GM18507 (cell line): ENCODE measurements at regions not wholly inside any gene's neighbourhood (a gene's known extent, or its start where the extent isn't known, plus 50 kb on each side); places are given as distances from the start of the nearest gene placed in this dataset.

ENCODE experiments used
- DNase-seq: peaks from one replicate; pipeline ENCODE4 v3.0.0; 2011; ENCODE audit warnings: low read depth; ENCODE audit not compliant: insufficient read length; ENCODE audit errors: extremely low spot score
- FAIRE-seq: peaks from 2 replicates; lab custom pipeline; 2011; peaks lifted over from hg19 to GRCh38; lab: Jason Lieb, UNC

DNA sequence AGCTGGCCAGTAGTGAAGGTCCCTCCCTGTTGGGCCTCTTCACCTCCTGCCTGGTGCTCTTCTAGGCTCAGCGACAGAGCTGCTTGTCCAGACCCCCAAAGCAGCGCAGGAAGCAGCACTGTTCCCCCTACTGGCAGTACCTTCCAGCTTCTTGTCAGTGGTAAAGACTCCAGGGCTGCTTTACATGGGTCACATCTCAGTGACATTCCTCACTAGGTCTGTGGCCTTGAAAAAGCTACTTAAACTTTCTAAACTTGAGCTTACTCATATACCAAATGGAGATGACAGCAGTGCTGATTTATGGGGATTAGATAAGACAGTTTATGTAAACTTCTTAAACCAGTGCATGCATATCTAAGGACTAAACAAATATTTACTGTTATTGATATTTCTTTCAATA lies 117.3 kb downstream of the FAT4 start:
- DNase-seq (no peak), FAIRE-seq (no peak)

DNA sequence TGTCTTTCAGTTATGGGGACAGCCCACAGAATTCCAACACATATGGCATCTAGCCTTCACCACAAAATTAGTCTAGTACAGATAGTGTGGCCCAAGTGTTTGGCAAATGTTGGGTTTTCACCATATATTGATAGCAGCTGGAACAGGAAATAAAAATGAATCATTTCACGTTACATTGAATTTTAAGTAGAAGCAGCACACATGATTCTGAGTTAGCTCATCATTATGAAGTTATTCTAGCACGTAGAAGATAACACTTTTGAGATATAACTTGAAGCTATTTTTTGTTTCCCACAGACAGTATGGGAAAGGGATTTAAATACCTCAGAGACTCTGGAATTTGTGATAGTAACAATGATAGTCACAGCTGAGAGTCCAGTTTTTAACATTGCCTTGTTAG lies 118.7 kb downstream of the FAT4 start:
- FAIRE-seq (no peak), DNase-seq (no peak)

DNA sequence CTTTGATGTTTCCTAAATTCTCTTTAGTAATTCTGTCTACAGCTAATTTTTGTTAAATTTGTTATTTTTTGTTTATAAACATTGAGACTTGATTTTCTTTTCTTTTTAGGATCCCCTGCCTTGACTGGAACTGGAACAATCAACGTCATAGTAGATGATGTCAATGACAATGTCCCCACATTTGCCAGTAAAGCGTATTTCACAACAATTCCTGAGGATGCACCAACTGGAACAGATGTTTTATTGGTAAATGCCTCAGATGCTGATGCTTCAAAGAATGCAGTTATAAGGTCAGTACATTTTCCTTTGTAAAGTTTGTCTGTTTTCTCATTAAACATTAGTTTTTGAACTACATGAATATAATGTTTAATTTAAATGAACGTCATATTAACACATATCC lies 119.4 kb downstream of the FAT4 start:
- FAIRE-seq (no peak), DNase-seq (no peak)

DNA sequence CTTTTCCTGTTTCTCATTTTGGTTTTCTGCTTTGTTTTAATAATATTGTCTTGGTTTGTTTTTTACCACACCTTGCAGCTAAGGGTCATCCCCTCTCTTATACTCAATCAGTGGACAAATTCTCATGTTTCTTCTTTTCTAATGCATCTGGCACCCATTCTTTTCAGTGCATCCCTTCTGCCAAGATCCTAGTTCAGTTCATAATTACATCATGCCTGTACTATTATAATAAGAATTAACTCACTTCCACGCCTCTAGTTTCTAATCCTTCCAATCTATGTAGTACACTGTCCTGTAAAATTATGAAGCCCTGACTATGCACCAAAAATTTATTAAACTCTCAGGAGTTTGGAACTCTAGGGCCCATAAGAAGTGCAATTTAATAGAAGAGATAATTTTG lies 126.1 kb downstream of the FAT4 start:
- DNase-seq (no peak), FAIRE-seq (no peak)

DNA sequence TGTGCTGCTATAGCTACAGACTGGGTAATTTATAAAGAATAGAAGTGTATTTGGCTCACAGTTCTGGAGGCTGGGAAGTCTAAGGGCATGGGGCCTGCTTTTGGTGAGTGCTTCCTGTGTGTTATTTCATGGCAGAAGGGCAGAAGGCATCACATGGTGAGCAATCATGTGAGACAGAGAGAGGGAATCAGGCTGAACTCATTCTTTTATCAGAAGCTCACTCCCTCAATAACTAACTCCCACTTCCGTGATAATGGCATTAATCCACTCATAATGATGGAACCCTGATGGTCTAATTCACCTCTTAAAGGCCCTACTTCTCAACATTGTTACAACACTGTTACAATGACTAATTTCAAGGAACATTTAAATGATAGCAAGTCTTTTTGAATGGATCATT lies 129.4 kb downstream of the FAT4 start:
- FAIRE-seq (no peak), DNase-seq (no peak)

DNA sequence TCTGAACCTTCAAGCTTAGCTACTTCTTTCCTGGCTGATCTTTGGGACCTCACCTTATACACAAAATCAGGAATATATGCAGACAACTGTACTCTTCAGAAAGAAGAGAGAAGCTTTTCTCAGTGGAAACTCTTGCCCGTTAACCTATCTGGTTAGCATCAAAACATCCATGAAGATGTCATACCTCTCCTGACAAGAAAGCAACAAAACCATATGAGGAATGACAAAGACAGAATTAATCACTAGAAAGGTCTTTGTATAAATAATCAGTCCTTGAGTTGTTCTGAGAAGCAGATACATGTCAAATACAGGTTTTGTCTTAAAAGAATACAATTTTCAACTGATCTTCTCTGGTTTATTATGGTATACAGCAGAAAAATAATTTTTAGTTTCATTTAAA lies 130.8 kb downstream of the FAT4 start:
- FAIRE-seq, result no peak
- DNase-seq, result no peak

DNA sequence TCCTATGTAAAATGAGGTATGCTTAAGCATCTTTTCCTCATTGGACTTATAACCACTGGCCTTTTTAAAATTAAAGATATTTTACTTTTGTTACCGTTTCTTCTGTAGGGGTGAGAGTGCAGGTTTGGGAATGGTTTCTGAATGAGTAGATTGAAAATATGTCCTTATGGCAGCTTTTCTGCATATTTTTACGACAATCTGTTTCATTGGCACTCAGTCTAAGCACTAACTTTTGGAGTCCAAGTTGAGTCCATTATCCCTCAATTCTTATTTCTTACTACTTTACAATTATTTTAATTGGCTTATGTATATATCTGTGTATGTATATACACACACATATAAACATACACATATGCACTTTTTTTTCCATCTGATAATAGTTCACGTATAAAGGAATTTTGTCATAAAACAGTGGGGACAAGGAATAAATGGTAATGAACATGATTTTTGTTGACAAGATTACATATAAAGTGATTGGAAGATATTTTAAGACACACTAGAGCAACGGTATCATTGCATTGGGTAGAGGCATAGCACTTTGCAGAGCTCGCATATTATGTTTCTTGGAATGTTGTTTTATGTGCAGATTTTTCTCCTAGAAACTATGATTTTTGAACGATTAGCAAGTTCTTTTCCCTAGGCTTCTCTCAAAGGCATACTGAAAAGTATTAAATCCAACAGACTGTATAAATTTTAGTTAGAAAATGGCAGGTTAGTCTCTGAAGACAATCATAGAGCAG lies 133.0 kb downstream of the FAT4 start:
- FAIRE-seq, result no peak
- DNase-seq, result no peak

DNA sequence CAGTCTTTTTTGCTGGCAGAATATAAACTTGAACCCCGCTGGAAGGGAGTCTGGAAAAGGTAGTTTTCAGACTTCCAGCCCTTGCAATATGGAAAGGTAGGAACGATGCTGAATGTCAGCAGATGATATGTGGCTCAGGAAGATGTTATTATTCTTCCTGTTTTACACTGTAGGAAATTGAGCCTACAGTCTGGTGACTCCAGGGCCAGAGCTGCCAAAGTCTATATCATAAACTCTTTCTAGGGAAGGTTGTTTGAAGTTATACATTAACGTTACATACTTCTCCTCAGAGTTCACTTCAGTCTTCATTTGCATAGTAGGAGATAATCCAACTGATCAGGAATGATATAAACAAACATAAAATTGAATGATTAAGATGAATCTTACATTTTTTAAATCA lies 141.3 kb downstream of the FAT4 start:
- no peak for DNase-seq
- no peak for FAIRE-seq

DNA sequence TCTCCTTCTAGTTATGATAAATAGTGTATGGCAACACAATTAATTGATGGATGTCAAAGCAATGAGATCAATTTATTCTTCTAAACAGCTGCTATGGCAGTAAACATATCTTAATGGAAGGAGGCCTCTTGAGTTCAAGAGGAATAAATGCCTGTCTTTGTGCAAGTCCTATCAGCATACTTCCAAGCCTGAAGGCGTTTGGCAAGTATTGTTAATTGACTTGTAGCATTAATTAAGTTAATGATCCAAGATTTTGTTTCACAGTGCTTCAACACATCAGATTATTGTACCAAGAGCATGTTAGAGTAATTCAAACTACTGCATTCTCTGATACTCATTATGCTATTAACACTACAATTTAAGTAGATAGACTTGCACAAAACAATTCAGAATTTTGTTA lies 144.8 kb downstream of the FAT4 start:
- FAIRE-seq, result no peak
- DNase-seq, result no peak

DNA sequence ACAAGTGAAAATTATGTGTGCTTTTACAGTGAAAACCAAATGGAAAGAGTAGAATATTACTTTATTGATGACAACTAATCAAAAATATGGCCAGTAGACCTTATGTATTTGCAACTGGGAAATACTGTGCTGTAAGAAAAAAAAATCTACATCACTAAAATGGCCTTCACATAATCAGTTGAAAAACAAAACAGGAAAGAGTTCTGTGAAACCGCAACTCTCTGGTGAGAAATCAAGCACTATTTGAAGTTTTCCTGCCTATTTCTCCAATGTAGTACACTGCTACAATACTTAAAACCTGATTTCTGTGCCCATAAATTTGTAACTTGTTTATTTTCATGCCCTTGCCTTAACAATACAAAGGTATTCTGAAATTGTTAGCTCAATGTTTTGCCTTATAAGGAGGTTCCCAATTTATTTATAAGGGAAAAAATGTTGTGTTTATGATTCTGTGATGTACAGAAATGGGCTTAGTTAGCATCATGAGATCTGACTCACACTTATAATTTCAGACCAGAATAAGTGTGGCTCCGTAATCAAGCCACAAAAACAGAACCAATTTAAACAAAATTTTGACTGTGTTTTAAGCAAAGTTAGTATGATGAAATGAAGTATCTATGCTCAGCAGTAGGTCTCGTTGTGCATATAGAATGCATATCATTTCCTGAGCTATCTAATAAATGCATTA lies 147.1 kb downstream of the FAT4 start:
- FAIRE-seq (no peak), DNase-seq (no peak)

DNA sequence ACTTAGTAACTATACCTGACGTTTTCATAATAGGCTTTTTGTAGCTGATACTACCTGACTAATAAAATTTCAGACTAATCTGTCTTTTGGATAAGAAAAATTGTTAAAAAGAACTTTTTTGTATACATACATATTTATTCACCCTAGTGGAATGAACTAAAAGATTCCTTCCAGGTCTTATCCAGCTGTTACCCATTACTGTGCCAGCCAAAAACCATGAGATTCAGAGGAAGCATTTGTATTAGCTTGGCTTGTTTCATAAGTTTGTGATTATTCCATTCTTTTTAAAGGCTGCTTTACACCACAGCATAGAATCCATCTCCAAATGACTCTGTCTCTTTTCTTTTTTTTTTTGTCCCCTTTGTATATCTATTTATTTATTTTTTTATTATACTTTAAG lies 149.4 kb downstream of the FAT4 start:
- FAIRE-seq (no peak), DNase-seq (no peak)

DNA sequence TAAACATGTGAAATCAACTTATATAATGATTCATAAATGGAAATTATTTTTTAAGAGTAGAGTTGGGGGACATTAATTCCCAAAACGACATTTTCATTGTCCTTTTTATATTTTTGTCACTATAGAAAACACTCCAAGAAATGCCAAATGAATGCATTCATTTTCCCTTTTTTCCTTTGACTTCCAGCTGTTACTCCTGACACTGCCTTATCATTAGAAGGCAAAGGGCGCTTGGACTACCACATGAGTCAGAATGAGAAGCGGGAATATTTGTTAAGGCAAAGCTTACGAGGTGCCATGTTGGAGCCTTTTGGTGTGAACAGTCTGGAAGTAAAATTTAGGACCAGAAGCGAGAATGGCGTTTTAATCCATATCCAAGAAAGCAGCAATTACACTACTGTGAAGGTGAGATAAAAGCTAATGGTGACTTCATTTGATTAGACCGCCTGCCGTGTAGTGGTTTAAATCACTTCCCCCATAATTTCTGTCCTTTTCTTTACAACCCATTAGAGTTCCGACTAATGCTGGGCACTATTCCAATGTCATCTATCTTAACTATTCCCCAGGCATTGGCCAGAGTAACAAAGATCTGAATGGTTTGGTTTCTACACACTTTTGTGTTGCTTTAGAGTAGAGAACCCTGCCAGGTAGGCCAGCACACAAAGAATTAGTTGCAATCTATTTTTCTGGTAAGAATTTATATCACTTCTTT lies 166.7 kb downstream of the FAT4 start:
- DNase-seq (no peak), FAIRE-seq (no peak)

DNA sequence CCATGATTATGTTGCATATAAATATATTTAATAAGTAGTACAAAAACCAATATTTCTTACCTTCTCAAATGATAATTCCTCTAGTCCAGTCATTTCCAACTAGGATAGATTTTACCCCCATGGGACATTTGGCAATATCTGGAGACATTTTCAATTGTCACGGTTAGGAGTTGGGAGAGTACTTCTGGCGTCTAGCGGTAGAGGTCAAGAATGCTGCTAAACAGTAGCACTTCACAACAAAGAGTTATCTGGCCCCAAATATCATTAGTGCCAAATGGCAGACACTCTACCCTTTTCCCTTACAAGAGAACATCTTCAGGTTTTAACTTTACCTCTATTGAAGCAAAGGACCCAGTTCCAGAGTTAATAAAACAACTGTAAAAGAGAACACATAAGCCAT lies 168.1 kb downstream of the FAT4 start:
- FAIRE-seq (no peak), DNase-seq (no peak)

DNA sequence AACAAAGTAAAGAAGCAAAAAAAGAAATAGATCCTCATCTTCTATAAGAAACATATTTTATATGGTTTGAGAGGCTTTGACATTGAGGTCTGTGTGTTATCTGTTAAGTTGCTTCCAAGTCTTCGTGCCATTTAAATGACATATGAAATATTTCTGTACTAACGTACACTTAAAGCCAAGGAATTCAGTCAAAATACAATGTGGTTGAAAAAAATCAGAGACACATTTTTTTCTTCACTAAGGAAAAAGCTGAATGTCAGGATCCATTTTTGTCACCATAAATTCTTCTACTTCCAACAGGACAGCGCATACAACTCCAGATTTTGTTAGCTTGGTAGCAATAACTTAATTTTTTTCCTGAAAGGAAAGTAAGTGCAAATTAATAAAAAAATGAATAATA lies 168.5 kb downstream of the FAT4 start:
- FAIRE-seq (no peak), DNase-seq (no peak)

DNA sequence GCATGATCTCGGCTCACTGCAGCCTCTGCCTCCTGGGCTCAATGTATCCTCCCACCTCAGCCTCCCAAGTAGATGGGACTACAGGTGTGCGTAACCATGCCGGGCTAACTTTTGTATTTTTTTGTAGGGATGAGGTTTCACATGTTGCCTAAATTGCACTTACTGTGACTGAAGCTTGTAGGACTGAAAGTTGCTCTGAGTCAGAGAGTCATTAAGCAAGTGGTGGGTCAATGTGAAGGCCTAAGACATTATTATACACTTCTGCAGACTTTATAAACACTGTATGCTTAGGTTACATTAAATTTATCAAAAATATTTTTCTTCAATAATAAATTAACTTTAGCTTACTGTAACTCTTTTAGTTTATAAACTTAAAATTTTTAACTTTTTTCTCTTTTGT lies 170.2 kb downstream of the FAT4 start:
- DNase-seq (no peak), FAIRE-seq (no peak)

DNA sequence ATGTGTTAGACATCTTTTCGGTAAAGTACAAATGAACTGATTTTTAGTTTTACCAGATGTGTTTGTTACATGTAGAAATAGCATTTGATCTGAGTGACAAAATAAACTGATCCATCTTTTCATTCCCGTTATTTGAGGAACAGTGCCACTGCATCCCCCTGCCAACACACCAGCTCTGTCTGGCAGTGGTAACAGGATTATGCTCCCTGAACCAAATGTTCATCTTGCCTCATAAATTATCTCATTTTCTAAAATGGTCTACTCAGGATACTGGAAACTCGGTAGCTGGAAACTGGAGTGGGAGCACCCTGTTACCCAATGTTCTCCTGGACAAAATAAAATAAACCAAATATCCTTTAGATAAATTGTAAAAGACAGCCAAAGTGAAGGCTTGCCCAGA lies 171.6 kb downstream of the FAT4 start:
- FAIRE-seq (no peak), DNase-seq (no peak)

DNA sequence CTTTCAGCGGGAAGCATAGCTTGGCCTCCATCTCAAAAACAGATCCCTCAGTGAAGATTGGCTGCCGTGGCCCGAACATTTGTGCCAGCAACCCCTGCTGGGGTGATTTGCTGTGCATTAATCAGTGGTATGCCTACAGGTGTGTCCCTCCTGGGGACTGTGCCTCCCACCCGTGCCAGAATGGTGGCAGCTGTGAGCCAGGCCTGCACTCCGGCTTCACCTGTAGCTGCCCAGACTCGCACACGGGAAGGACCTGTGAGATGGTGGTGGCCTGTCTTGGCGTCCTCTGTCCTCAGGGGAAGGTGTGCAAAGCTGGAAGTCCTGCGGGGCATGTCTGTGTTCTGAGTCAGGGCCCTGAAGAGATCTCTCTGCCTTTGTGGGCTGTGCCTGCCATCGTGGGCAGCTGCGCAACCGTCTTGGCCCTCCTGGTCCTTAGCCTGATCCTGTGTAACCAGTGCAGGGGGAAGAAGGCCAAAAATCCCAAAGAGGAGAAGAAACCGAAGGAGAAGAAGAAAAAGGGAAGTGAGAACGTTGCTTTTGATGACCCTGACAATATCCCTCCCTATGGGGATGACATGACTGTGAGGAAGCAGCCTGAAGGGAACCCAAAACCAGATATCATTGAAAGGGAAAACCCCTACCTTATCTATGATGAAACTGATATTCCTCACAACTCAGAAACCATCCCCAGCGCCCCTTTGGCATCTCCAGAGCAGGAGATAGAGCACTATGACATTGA lies 175.4 kb downstream of the FAT4 start:
- no peak for DNase-seq
- no peak for FAIRE-seq

DNA sequence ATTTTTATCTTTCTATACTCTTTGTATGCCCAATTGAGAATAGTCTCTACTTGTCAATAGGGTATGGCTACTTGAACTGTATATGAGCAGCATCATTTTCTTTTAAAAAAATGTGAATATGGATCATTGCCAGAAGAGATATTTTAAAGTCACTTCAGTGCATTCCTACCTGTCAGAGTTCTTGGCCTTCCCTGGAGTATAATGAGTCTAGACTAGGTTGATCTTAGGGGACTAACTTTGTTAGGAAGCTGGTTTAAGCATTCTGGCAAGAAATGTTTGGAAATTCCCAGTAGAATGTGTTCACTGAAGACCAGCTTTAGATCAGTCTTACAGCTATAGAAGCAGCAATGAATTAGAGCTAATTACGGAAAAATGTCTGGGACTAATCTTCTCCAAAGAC lies 178.2 kb downstream of the FAT4 start:
- DNase-seq, result no peak
- no peak for FAIRE-seq

DNA sequence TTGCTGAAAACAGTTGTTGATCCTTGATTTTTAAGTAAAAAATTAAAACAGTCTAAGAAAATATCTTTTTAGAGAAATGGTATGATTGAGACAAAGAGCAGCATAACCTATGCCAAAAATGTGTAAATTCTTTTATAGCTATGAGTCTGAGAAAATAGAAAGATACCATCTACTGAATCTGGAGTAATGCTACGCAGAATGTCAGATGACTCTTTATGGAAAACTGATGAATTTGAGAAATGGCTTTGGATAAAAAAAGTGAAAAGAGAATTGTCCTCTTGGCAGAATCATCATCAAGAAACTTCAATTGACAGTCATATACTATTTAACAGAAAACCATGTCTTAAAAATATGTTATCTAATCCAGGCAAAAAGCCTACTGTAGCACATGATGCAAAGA lies 183.1 kb downstream of the FAT4 start:
- FAIRE-seq, result no peak

DNA sequence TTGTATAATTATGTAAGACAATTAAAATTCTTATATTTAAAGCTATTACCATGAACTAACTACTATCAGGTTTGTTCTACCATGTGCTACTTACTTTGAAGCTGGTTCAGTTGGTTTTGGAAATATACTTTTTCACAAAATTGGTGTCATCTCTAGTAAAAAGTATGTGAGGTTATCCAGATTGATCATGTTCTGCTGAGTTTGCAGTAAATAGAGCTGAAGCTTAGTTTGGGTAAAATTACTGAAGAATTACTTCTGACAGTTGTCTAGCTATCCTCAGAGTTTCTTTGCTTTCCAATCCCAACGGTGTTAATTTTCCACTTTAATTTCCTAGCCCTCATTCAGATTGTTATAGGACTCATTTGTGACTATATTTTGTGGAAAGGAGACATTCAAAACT lies 184.2 kb downstream of the FAT4 start:
- no peak for DNase-seq
- no peak for FAIRE-seq

More for the DNA sequence above, 183.1 kb downstream of the FAT4 start:
- no peak for DNase-seq
